ENCODE measurements at regions not wholly inside any gene's neighbourhood (a gene's known extent, or its start where the extent isn't known, plus 50 kb on each side); places are given as distances from the start of the nearest gene placed in this dataset.
"Not testable (repeated sequence)": the region's sequence is repeated elsewhere in the genome, so short reads cannot be mapped to it uniquely, and the experiment has no call there.

GRCh38 chr4:177809791-177810190 is 367.6 kb upstream of the AGA start:
- no peak for DNase-seq

- DNase-seq: no peak
Observed at GRCh38 chr4:177810220-177810619, 368.0 kb upstream of the AGA start.

- DNase-seq: not testable (repeated sequence)
Observed at GRCh38 chr4:177818392-177818791, 376.2 kb upstream of the AGA start.

GRCh38 chr4:177826973-177827372 is 384.7 kb upstream of the AGA start:
- DNase-seq: no peak

GRCh38 chr4:177841258-177841657 is 399.0 kb upstream of the AGA start:
- no peak for DNase-seq

GRCh38 chr4:177853229-177853628 is 411.0 kb upstream of the AGA start:
- DNase-seq: no peak

GRCh38 chr4:177855507-177856197 is 413.4 kb upstream of the AGA start:
- DNase-seq: no peak

GRCh38 chr4:177860171-177860570 is 417.9 kb upstream of the AGA start:
- DNase-seq: no peak

GRCh38 chr4:177861551-177862094 is 419.4 kb upstream of the AGA start:
- DNase-seq: no peak

GRCh38 chr4:177862541-177863176 is 420.4 kb upstream of the AGA start:
- DNase-seq: no peak

GRCh38 chr4:177879851-177880250 is 437.6 kb upstream of the AGA start:
- DNase-seq: no peak

- DNase-seq: no peak
Observed at GRCh38 chr4:177895136-177895535, 452.9 kb upstream of the AGA start.

GRCh38 chr4:177901786-177902185 is 459.5 kb upstream of the AGA start:
- no peak for DNase-seq

GRCh38 chr4:177902386-177902785 is 460.1 kb upstream of the AGA start:
- DNase-seq: no peak

- DNase-seq: no peak
Observed at GRCh38 chr4:177907736-177908424, 465.6 kb upstream of the AGA start.

- no peak for DNase-seq
Observed at GRCh38 chr4:177921715-177922114, 479.5 kb upstream of the AGA start.

GRCh38 chr4:177923888-177924287 is 481.7 kb upstream of the AGA start:
- no peak for DNase-seq

GRCh38 chr4:177937041-177937440 is 494.8 kb upstream of the AGA start:
- DNase-seq: no peak

- DNase-seq: no peak
Observed at GRCh38 chr4:177938226-177938625, 496.0 kb upstream of the AGA start.

- DNase-seq: no peak
Observed at GRCh38 chr4:177945268-177945667, 503.0 kb upstream of the AGA start.

- DNase-seq: no peak
Observed at GRCh38 chr4:177947607-177948006, 505.4 kb upstream of the AGA start.

- no peak for DNase-seq
Observed at GRCh38 chr4:177948853-177949252, 506.6 kb upstream of the AGA start.

- no peak for DNase-seq
Observed at GRCh38 chr4:177951026-177951425, 508.8 kb upstream of the AGA start.

GRCh38 chr4:177952723-177953122 is 510.5 kb upstream of the AGA start:
- DNase-seq: no peak

All from CD4-positive, alpha-beta T cell treated with Interleukin-10 for 1 hour (primary cell).